ENCODE measurements at regions not wholly inside any gene's neighbourhood (a gene's known extent, or its start where the extent isn't known, plus 50 kb on each side); places are given as distances from the start of the nearest gene placed in this dataset.
"Not testable (repeated sequence)": the region's sequence is repeated elsewhere in the genome, so short reads cannot be mapped to it uniquely, and the experiment has no call there.

GRCh38 chr3:157589211-157589610 is 86.0 kb upstream of the VEPH1 start:
- DNase-seq (ENCODE audit: low read depth in 2 of 2, low spot score in 1 of 2) = no peak

- DNase-seq (ENCODE audit: low read depth in 2 of 2, low spot score in 1 of 2) = no peak
Observed at GRCh38 chr3:157588386-157589060, 85.3 kb upstream of the VEPH1 start.

- no peak for DNase-seq (ENCODE audit: low read depth in 2 of 2, low spot score in 1 of 2)
Observed at GRCh38 chr3:157586293-157586692, 83.1 kb upstream of the VEPH1 start.

DNA sequence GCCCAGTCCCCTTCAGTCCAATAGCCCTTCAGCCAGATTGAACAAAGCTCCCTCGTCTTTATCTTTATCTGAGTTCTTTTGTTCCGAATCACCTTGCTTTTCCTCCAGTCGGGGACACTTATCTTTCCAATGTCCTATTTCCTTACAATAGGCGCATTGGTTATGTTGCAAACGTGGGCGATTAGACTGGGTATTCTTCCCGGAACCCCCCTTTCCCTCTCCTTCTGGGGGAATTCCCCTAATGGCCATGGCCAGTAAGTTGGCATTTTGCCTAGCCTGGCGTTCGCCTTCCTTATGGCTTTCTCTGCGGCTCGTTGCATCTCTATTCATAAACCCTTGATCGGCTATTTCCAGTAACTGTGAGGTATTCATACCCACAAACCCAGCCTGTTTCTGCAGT is 82.2 kb upstream of the VEPH1 start:
- no peak for DNase-seq (ENCODE audit: low read depth in 2 of 2, low spot score in 1 of 2)

DNA sequence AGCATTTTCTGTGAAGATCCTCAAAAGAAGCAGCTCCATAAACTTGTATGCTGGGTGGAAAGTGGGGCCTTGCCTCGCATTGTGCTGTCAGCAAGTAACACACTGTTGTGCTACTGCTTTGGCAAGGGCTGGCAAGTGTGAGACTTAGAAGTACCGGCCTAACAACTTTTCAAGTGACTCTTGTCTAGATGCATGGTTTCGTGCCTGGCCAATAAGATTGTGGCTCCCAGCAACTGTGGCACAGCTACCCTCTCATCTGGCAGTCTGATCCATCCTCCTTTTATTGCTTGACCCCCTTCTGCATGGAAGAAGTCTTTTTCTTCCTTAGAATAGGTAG is 79.4 kb upstream of the VEPH1 start:
- no peak for DNase-seq (ENCODE audit: low read depth in 2 of 2, low spot score in 1 of 2)

DNA sequence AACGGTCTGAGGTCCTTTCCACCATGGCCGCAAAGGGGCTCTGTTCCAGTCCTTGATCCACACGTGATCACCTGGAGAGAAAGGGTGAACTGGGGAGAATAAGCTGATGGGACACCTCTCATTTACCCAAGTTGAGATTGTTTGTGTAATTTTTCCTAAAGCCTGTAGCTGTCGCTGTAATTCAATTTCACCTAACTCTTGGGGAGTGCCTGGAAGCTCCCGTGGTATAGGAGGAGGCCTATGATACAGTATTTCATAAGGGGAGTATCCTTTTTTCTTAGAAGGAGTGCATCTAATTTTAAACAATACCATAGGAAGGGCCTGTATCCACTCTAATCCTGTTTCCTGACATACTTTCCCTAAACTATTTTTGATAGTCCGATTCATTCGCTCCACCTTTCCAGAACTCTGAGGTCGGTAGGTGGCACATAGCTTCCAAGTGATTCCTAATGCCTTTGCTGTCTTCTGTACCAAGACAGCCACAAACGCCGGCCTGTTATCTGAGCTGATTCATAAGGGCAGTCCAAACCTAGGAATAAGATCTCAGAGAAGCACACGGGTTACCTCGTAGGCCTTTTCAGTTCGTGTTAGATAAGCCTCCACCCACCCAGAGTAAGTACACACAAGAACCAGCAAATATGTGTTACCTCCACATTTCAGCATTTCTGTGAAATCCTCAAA is 78.9 kb upstream of the VEPH1 start:
- DNase-seq (ENCODE audit: low read depth in 2 of 2, low spot score in 1 of 2) = not testable (repeated sequence)

GRCh38 chr3:157581371-157581770 is 78.2 kb upstream of the VEPH1 start:
- no peak for DNase-seq (ENCODE audit: low read depth in 2 of 2, low spot score in 1 of 2)

- DNase-seq (ENCODE audit: low read depth in 2 of 2, low spot score in 1 of 2) = no peak
Observed at GRCh38 chr3:157578181-157578580, 75.0 kb upstream of the VEPH1 start.

GRCh38 chr3:157574531-157574930 is 71.3 kb upstream of the VEPH1 start:
- no peak for DNase-seq (ENCODE audit: low read depth in 2 of 2, low spot score in 1 of 2)

DNA sequence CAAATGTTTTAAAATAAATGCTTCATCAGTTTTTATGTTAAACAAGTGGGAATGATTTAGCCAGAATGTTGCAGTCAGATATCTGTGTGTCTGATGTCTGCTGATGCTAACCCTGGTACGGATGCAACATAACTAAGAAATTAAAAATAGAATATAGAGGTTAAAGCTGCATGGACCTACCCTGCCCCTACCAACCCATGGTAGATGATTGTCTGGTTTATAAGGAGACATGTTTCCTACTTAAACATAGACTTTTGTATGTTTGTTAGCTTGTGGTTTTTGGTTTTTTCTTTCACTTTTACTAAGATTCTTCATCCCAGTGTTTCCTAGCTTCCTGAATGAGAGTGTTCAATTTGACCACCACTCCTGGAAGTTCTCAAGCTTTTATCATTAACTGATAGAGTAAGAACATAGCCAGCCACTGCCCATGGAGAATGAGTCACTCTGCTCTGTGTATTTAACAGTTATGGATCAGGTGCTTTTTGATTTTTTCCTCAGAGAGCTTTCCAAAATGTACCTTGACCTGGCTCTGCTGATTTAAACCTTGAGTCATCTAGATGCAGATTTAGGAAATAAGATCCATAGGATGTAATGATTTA is 70.7 kb upstream of the VEPH1 start:
- no peak for DNase-seq (ENCODE audit: low read depth in 2 of 2, low spot score in 1 of 2)

- DNase-seq (ENCODE audit: low read depth in 2 of 2, low spot score in 1 of 2) = no peak
Observed at GRCh38 chr3:157573281-157573680, 70.1 kb upstream of the VEPH1 start.

DNA sequence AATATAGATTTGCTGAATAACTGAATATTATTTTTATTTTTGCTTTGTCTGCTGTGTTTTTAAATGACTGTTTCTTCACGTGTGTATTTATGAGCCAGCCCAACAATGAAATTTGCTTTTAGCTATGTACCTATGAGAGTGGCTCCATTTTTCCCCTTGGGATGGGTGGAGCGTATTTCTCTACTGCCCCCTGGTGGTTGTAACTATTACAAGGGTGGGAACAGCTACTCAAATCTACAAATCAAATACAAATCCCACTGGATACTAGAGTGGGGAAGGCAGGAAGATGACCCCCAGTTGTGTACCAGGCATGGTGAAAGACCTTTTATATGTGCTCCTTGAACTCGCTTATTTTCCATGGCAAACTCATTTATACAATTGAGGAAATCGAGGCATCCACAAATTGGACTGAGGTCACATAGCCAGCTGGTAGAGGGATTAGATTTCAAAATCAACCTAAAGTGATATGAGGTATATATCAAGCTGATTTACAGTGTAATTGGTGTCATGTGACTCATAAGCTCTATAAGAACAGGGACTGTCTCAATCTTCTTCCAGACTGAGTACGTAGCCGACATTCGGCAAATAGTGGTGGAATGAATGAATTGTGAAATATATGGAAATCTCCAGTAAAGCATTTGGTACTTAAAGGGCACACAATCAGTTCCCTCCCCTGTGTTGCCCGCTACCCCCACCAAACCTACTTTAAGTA is 69.5 kb upstream of the VEPH1 start:
- no peak for DNase-seq (ENCODE audit: low read depth in 2 of 2, low spot score in 1 of 2)

GRCh38 chr3:157566596-157566995 is 63.4 kb upstream of the VEPH1 start:
- no peak for DNase-seq (ENCODE audit: low read depth in 2 of 2, low spot score in 1 of 2)

DNA sequence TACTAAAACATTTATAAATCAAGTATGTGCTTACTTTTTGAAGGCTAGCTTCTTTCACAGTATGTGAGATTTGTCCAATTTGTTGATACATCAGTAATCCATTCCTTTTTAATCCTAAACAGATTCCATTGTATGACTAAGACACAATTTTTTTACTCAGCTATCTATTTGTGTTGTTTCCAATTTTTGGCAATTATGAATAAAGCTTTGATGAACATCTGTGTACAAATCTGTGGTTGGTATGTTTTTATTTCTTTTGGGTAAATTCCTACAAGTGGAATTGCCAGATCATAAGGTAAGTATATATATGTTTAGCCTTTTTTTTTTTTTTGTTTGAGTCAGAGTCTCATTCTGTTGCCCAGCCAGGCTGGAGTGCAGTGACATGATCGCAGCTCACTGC is 56.2 kb upstream of the VEPH1 start:
- no peak for DNase-seq (ENCODE audit: low read depth in 2 of 2, low spot score in 1 of 2)

All from stimulated activated CD8-positive, alpha-beta memory T cell treated with anti-CD3 and anti-CD28 coated beads, Interleukin-4, amount 100 ng/mL, for 4 hours (primary cell).